MCF 10A (cell line): ENCODE measurements at regions not wholly inside any gene's neighbourhood (a gene's known extent, or its start where the extent isn't known, plus 50 kb on each side); places are given as distances from the start of the nearest gene placed in this dataset.

ENCODE experiments used
- BruUV-seq: library from RNA; stranded (reverse); fragments of 400-500 nt; replicated peaks from 2 replicates; lab custom pipeline; 2021; lab: Mats Ljungman, UMichigan
- CTCF ChIA-PET: fragments of 300-600 bp; sonication (Branson Sonifier 250); formaldehyde crosslinking; extraction: SDS; loops from one replicate; lab custom pipeline; 2021; ENCODE audit warnings: antibody characterized with exemption, inconsistent platforms; lab: Yijun Ruan, JAX
- POLR2A ChIA-PET: fragments of 300-600, 350-650 bp; sonication (Branson Sonifier 250); formaldehyde crosslinking; extraction: SDS; loops from one replicate; lab custom pipeline; 2020; ENCODE audit warnings: antibody characterized with exemption, inconsistent platforms; lab: Yijun Ruan, JAX
- DNase-seq: peaks from one replicate; pipeline ENCODE4 v3.0.0-alpha.2; 2018; ENCODE audit not compliant: unreplicated experiment
- H3K27ac Mint-ChIP-seq: one replicate; pipeline ENCODE4 v1.8.0; 2022; ENCODE audit warnings: mild to moderate bottlenecking, low read depth, mixed read lengths; ENCODE audit not compliant: unreplicated experiment
- H3K27me3 Mint-ChIP-seq: one replicate; pipeline ENCODE4 v1.8.0; 2022; ENCODE audit warnings: mixed read lengths; ENCODE audit not compliant: insufficient read depth, unreplicated experiment
- H3K36me3 Mint-ChIP-seq: one replicate; pipeline ENCODE4 v1.8.0; 2022; ENCODE audit warnings: mild to moderate bottlenecking, moderate library complexity, mixed read lengths; ENCODE audit not compliant: insufficient read depth, unreplicated experiment
- H3K4me1 Mint-ChIP-seq: one replicate; pipeline ENCODE4 v1.8.0; 2022; ENCODE audit warnings: mixed read lengths; ENCODE audit not compliant: insufficient read depth, unreplicated experiment
- H3K4me3 Mint-ChIP-seq: one replicate; pipeline ENCODE4 v1.8.0; 2022; ENCODE audit warnings: mild to moderate bottlenecking, moderate library complexity, mixed read lengths; ENCODE audit not compliant: unreplicated experiment
- H3K9me3 Mint-ChIP-seq: one replicate; pipeline ENCODE4 v1.8.0; 2022; ENCODE audit warnings: mixed read lengths; ENCODE audit not compliant: unreplicated experiment
- CTCF ChIP-seq: fragments of 200-600 bp; IDR thresholded peaks from one replicate; pipeline ENCODE4 v1.8.0; 2022; ENCODE audit warnings: antibody characterized with exemption, mild to moderate bottlenecking; ENCODE audit not compliant: unreplicated experiment
- intact Hi-C: fragments of 100-400 bp; cut with micrococcal nuclease; formaldehyde crosslinking; loops from 2 replicates; pipeline ENCODE4 v1.14.1; 2022

DNA sequence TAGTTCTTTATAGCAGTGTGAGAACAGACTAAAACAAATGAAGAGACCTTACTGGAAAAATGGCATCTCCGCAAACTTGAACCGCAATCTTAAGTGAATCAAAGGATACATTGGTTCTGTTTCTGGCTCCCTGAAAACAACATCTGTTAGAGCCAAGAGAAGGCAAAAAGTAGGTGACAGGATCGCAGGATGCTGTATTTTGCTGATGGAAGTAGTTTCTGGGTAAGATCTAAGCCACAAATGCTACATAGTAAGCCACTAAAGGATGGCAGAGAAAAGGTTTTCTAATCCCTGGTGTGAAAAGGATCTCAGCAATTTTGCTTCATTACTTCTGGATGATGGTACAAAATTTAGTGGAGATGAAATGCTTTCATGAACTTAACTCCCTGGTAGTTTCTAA lies 63.3 kb upstream of the HTR4 start:
- POLR2A ChIA-PET, result no interaction called here
- intact Hi-C loops, result no loop called here
- H3K36me3 Mint-ChIP-seq, result no peaks in the 10 kb centered on the region
- CTCF ChIA-PET, result interaction anchor here (1.9 kb wide), 2 partner anchors 14 to 318 kb away, joined by 9 to 14 read pairs; no protein-coding TSS in a partner anchor
- no peak overlapping the region for H3K27ac Mint-ChIP-seq
- no peak for TF ChIP-seq CTCF
- H3K4me1 Mint-ChIP-seq, result peaks cover 5% of the 10 kb centered on the region
- no peaks in the 10 kb centered on the region for H3K9me3 Mint-ChIP-seq
- DNase-seq, result no peak
- H3K27me3 Mint-ChIP-seq, result peaks cover 22% of the 10 kb centered on the region
- no peak overlapping the region for H3K4me3 Mint-ChIP-seq
- BruUV-seq, result no TSS peak

- no peak for TF ChIP-seq CTCF
- H3K27me3 Mint-ChIP-seq, result peaks cover 35% of the 10 kb centered on the region
- intact Hi-C loops, result loop anchor here (10.0 kb wide), 1 partner anchor 765 kb away; no protein-coding TSS in a partner anchor
- CTCF ChIA-PET, result interaction anchor here (1.6 to 4.3 kb wide), 3 partner anchors 12 to 275 kb away, joined by 3 to 36 read pairs (median 6); no protein-coding TSS in a partner anchor
- no peaks in the 10 kb centered on the region for H3K9me3 Mint-ChIP-seq
- H3K4me1 Mint-ChIP-seq, result peaks cover 5% of the 10 kb centered on the region
- H3K36me3 Mint-ChIP-seq, result no peaks in the 10 kb centered on the region
- POLR2A ChIA-PET, result interaction anchor here (1.1 kb wide), 1 partner anchor 11 kb away, joined by 5 read pairs; no protein-coding TSS in a partner anchor
- no peak for DNase-seq
- H3K27ac Mint-ChIP-seq, result no peak overlapping the region
- no peak overlapping the region for H3K4me3 Mint-ChIP-seq
- BruUV-seq, result no TSS peak
Measured at GRCh38 chr5:148719605-148720004, 65.3 kb upstream of the HTR4 start.

DNA sequence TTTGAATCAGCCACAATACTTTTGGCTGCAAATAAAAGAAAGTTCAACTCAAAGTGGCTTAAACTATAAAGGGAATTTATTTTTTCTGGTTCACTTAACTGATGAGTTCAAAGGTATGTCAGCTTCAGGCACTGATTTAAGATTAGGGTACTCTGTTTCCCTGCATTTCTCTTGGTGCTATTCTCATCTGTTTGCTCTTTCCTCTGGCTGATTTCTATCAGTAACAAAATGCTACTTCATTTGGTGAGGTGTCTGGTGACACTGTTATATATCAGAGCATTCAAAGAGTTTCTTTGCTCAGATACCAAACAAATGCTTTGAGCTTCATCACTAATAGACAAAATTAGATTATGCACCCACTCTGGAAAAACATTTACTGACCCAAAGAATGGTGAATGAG lies 65.9 kb upstream of the HTR4 start:
- intact Hi-C loops, result loop anchor here (10.0 kb wide), 1 partner anchor 765 kb away; no protein-coding TSS in a partner anchor
- peaks cover 5% of the 10 kb centered on the region for H3K4me1 Mint-ChIP-seq
- no peaks in the 10 kb centered on the region for H3K9me3 Mint-ChIP-seq
- no TSS peak for BruUV-seq
- no peak for TF ChIP-seq CTCF
- H3K36me3 Mint-ChIP-seq, result no peaks in the 10 kb centered on the region
- H3K27ac Mint-ChIP-seq, result no peak overlapping the region
- peaks cover 41% of the 10 kb centered on the region for H3K27me3 Mint-ChIP-seq
- CTCF ChIA-PET, result interaction anchor here (0.7 to 4.3 kb wide), 4 partner anchors 11 to 375 kb away, joined by 3 to 36 read pairs (median 4); no protein-coding TSS in a partner anchor
- DNase-seq, result no peak
- no peak overlapping the region for H3K4me3 Mint-ChIP-seq
- POLR2A ChIA-PET, result interaction anchor here (1.1 to 1.3 kb wide), 2 partner anchors 10 to 13 kb away, joined by 3 to 4 read pairs; no protein-coding TSS in a partner anchor

DNA sequence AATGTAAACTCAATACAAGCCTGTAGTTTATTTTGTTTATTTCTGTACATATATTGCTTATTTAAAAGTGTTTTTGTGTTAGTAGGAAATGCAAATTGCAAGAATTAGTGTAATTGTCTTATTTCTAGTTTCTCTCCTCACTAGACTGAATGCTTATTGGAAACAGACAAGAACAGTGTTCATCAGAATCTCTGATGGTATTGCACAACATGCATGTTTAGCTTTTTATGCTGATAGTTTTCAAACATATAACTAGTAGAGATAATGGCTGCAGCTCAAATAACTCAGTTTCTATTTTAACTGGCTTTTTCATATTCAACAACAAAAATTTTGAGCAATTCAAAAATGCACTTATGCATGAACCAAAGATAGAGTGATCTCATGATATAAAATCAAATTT lies 68.8 kb upstream of the HTR4 start:
- Mint-ChIP-seq H3K9me3 (no peaks in the 10 kb centered on the region), H3K27ac (no peak overlapping the region), H3K27me3 (peaks cover 50% of the 10 kb centered on the region), H3K4me1 (no peaks in the 10 kb centered on the region), H3K4me3 (no peak overlapping the region), H3K36me3 (no peaks in the 10 kb centered on the region)
- no peak for TF ChIP-seq CTCF
- BruUV-seq, result no TSS peak
- no peak for DNase-seq
- POLR2A ChIA-PET, result interaction anchor here (0.6 kb wide), 1 partner anchor 323 kb away, joined by 3 read pairs; no protein-coding TSS in a partner anchor
- intact Hi-C loops, result loop anchor here (10.0 kb wide), 1 partner anchor 768 kb away; no protein-coding TSS in a partner anchor
- CTCF ChIA-PET, result interaction anchor here (0.5 to 21.5 kb wide), 4 partner anchors 8 to 275 kb away, joined by 3 to 924 read pairs (median 22); no protein-coding TSS in a partner anchor
